HCT116 (cell line): ENCODE measurements at regions not wholly inside any gene's neighbourhood (a gene's known extent, or its start where the extent isn't known, plus 50 kb on each side); places are given as distances from the start of the nearest gene placed in this dataset.

ENCODE experiments used
- ATAC-seq: fragments of 200-7000 bp; cut with Tn5 transposase; 2 replicates; pipeline ENCODE4 v1.9.1; 2020; ENCODE audit warnings: mild to moderate bottlenecking, moderate library complexity
- BruUV-seq: library from RNA; stranded (reverse); fragments of 400-500 nt; replicated peaks from 2 replicates; lab custom pipeline; 2021; lab: Mats Ljungman, UMichigan
- CTCF ChIA-PET: fragments of 300-600 bp; sonication (Branson Sonifier 250); formaldehyde crosslinking; loops from one replicate; lab custom pipeline; 2021; ENCODE audit warnings: antibody characterized with exemption; lab: Charles Lee
- POLR2A ChIA-PET: fragments of 300-600, 350-600 bp; sonication (Branson Sonifier 250); formaldehyde crosslinking; loops from one replicate; lab custom pipeline; 2021; ENCODE audit warnings: antibody characterized with exemption; lab: Charles Lee
- RAD21 ChIA-PET, 2 experiments: fragments of 300-600 bp; sonication (Branson Sonifier 250); formaldehyde crosslinking; loops; one replicate each; lab custom pipeline; 2023; ENCODE audit warnings: low total read pairs in 2 of 2; ENCODE audit not compliant: uncharacterized antibody in 2 of 2, unreplicated experiment in 2 of 2, low non-redundant PET in 1 of 2; lab: Charles Lee
- DNase-seq: peaks from one replicate; pipeline ENCODE4 v3.0.0-alpha.2; 2010; ENCODE audit warnings: low read depth, low spot score
- H2AFZ ChIP-seq: fragments of 200-600 bp; shearing (Covaris generic), sonication (generic); 2 replicates; pipeline ENCODE4 v1.6.1; 2017; ENCODE audit warnings: low read depth, mixed run types, mixed read lengths, antibody characterized with exemption, low read length; ENCODE audit not compliant: poor library complexity, severe bottlenecking
- H3K27ac ChIP-seq: 2 replicates; pipeline ENCODE4 v1.5.1; 2012; ENCODE audit warnings: low read depth, low read length
- H3K27me3 ChIP-seq: fragments of 200-600 bp; sonication (generic); 2 replicates; pipeline ENCODE4 v1.6.1; 2016; ENCODE audit warnings: mixed run types, low read length, mixed read lengths; ENCODE audit not compliant: insufficient read depth
- H3K36me3 ChIP-seq, 2 experiments: fragments of 200-500 bp in 1 of 2; fragments of 200-600 bp in 1 of 2; sonication (Bioruptor generic) in 1 of 2; sonication (generic) in 1 of 2; 2 replicates each; pipeline versions ENCODE4 v1.5.1 to v1.6.1; 2014 to 2016; ENCODE audit warnings: low read length in 2 of 2, inconsistent platforms in 1 of 2, mixed read lengths in 1 of 2, mixed run types in 1 of 2; ENCODE audit not compliant: insufficient read depth in 2 of 2, control insufficient read depth in 1 of 2
- H3K4me1 ChIP-seq, 2 experiments: fragments of 200-600 bp in 1 of 2; sonication (generic) in 1 of 2; 2 replicates each; pipeline versions ENCODE4 v1.5.1 to v1.6.1; 2012 to 2017; ENCODE audit warnings: low read length in 2 of 2, inconsistent platforms in 1 of 2, mild to moderate bottlenecking in 1 of 2, mixed read lengths in 1 of 2, mixed run types in 1 of 2, moderate library complexity in 1 of 2; ENCODE audit not compliant: insufficient read depth in 2 of 2, control insufficient read depth in 1 of 2
- H3K4me2 ChIP-seq: fragments of 200-600 bp; sonication (generic); 2 replicates; pipeline ENCODE4 v1.6.1; 2017; ENCODE audit warnings: mixed run types, low read length, mixed read lengths
- H3K4me3 ChIP-seq, 2 experiments: fragments of 200-600 bp in 1 of 2; sonication (generic) in 1 of 2; replicated peaks in 1 of 2; 2 replicates each; pipeline ENCODE4 v1.5.1; 2011 to 2016; ENCODE audit warnings: low read length in 2 of 2, control low read depth in 1 of 2, low read depth in 1 of 2, mild to moderate bottlenecking in 1 of 2, mixed read lengths in 1 of 2, mixed run types in 1 of 2
- H3K79me2 ChIP-seq: fragments of 200-600 bp; sonication (generic); 2 replicates; pipeline ENCODE4 v1.6.1; 2017; ENCODE audit warnings: mild to moderate bottlenecking, mixed run types, low read length, moderate library complexity, mixed read lengths; ENCODE audit not compliant: insufficient read depth
- H3K9ac ChIP-seq: fragments of 200-600 bp; sonication (generic); 2 replicates; pipeline ENCODE4 v1.6.1; 2016; ENCODE audit warnings: low read length, mixed read lengths
- H3K9me2 ChIP-seq: fragments of 200-600 bp; sonication (generic), shearing (Covaris generic); 2 replicates; pipeline ENCODE4 v1.6.1; 2017; ENCODE audit warnings: mixed run types, mild to moderate bottlenecking, moderate library complexity; ENCODE audit not compliant: insufficient read depth
- H3K9me3 ChIP-seq, 2 experiments: fragments of 200-500 bp in 1 of 2; fragments of 200-600 bp in 1 of 2; sonication (Bioruptor generic) in 1 of 2; sonication (generic) in 1 of 2; 2 replicates each; pipeline ENCODE4 v1.6.1; 2014 to 2017; ENCODE audit warnings: low read length in 2 of 2, mixed read lengths in 2 of 2, inconsistent platforms in 1 of 2, low read depth in 1 of 2, mild to moderate bottlenecking in 1 of 2, mixed run types in 1 of 2, moderate library complexity in 1 of 2; ENCODE audit not compliant: control insufficient read depth in 1 of 2, insufficient read depth in 1 of 2
- H4K20me1 ChIP-seq: fragments of 200-600 bp; sonication (generic), shearing (Covaris generic); 2 replicates; pipeline ENCODE4 v1.6.1; 2017; ENCODE audit warnings: mixed run types, mild to moderate bottlenecking, moderate library complexity; ENCODE audit not compliant: insufficient read depth
- CBX3 ChIP-seq: IDR thresholded peaks from 2 replicates; pipeline ENCODE4 v1.6.1; 2012; ENCODE audit warnings: low read depth
- CEBPB ChIP-seq: IDR thresholded peaks from 2 replicates; pipeline ENCODE4 v1.6.1; 2012; ENCODE audit warnings: low read depth
- EGR1 ChIP-seq: IDR thresholded peaks from 2 replicates; pipeline ENCODE4 v1.6.1; 2012; ENCODE audit warnings: low read depth
- ELF1 ChIP-seq: IDR thresholded peaks from 2 replicates; pipeline ENCODE4 v1.6.1; 2012; ENCODE audit warnings: low read depth, borderline replicate concordance
- EZH2 ChIP-seq: fragments of 200-600 bp; sonication (generic); IDR thresholded peaks from 2 replicates; pipeline ENCODE4 v1.6.1; 2017; ENCODE audit warnings: antibody characterized with exemption, mixed run types
- JUND ChIP-seq: IDR thresholded peaks from 2 replicates; pipeline ENCODE4 v1.6.1; 2012
- POLR2A ChIP-seq: IDR thresholded peaks from 2 replicates; pipeline ENCODE4 v1.7.0; 2011; ENCODE audit warnings: borderline replicate concordance; ENCODE audit not compliant: insufficient read depth, insufficient read length; ENCODE audit errors: extremely low read depth
- SIN3A ChIP-seq: IDR thresholded peaks from 2 replicates; pipeline ENCODE4 v1.6.1; 2012; ENCODE audit warnings: low read depth
- SRF ChIP-seq: IDR thresholded peaks from 2 replicates; pipeline ENCODE4 v1.6.1; 2012; ENCODE audit warnings: low read depth
- YY1 ChIP-seq: IDR thresholded peaks from 2 replicates; pipeline ENCODE4 v1.6.1; 2011; ENCODE audit warnings: low read length, low read depth, moderate library complexity, mild to moderate bottlenecking; ENCODE audit not compliant: insufficient replicate concordance; ENCODE audit errors: extremely low read depth
- ZFX ChIP-seq: fragments of 450-650 bp; IDR thresholded peaks from 2 replicates; pipeline ENCODE4 v1.6.1; 2017
- intact Hi-C: fragments of 100-400 bp; cut with micrococcal nuclease; formaldehyde crosslinking; loops from 2 replicates; pipeline ENCODE4 v1.10.0; 2022
- TF ChIP-seq, protein P1 (sequence below): IDR thresholded peaks from 2 replicates; pipeline ENCODE4 v1.6.1; 2012
- TF ChIP-seq, protein P2 (sequence below): IDR thresholded peaks from 2 replicates; pipeline ENCODE4 v1.6.1; 2011; ENCODE audit warnings: mild to moderate bottlenecking, low read length, moderate library complexity; ENCODE audit not compliant: insufficient replicate concordance; ENCODE audit errors: extremely low read depth

DNA sequence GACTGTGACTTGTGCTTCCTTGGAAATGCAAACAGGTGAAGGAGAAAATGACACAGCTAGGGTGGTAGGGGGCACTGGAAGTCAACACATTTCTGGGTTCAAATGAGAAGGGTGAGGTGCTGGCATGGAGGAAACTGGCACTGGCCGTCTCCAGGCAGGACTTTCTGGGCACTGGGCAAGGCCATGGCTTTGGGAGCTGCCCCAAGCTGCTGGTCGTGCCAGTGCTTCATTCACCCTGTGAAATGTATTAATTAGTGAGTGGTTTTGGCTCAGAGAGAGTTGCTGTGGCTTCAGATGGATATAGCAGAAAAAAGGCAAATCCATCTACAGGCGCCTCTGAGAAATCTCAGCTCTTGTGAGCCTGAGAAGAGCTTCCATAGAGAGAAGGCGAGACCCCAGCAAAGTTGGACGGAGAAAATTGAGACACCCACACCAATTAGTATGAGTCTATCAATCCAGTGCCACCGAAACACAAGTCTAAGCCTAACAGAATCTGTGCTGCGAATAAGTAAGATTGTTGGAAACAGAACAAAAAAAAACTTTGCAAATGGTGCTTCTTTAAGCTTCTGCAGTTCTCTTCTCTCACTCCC is 202.1 kb upstream of the TNP1 start:
- Histone ChIP-seq H2AFZ (no peak overlapping the region), H3K4me3 (no peak overlapping the region), H3K27me3 (peaks cover 7% of the 10 kb centered on the region; the same call in 1 of the 2 replicates), H3K9ac (no peak overlapping the region), H4K20me1 (no peaks in the 10 kb centered on the region), H3K4me2 (no peak overlapping the region), H3K4me1 (no peaks in the 10 kb centered on the region), H3K36me3 (no peaks in the 10 kb centered on the region)
- no TSS peak for BruUV-seq
- RAD21 ChIA-PET: no interaction called here
- DNase-seq (no peak), ATAC-seq (no peak)
- intact Hi-C loops: no loop called here
- TF ChIP-seq YY1: no peak
- no peak for TF ChIP-seq ELF1
- TF ChIP-seq EGR1: no peak
- no peak for TF ChIP-seq CEBPB
- TF ChIP-seq, all 23 proteins: peak for 0
- CTCF ChIA-PET: no interaction called here
- Histone ChIP-seq H3K9me2 (no peaks in the 10 kb centered on the region), H3K27ac (no peak overlapping the region), H3K79me2 (no peaks in the 10 kb centered on the region), H3K9me3 (no peaks in the 10 kb centered on the region)
- POLR2A ChIA-PET: no interaction called here

DNA sequence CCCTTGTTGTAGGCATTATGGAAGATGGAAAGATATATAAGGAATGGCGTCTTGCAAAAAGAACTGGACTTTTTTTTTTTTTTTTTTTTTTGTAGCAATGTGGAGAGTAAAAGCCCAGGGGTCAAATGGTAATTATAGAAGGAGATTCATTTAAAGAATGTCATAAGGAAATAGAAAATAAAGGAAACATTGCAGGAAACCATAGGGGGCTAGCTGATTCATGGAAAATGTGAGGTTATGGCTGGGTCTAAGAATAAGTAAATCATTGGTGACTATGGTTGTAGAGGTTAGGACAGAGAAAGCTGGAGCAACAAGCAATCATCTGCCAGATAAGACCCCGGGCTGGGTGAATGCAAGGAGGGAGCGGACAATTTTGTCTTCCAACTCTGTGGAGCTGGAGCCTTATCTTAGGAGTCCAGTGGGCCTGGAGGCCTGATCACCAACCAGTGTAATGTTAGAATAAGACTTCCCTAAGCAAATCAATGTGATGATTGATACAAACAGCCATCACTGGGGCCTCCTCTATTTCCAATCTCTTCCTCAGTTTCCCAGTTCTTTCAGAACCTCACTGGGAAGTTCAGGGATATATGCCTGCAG is 201.2 kb upstream of the TNP1 start:
- ChIA-PET POLR2A (no interaction called here), RAD21 (no interaction called here)
- no peak overlapping the region for H3K4me3 ChIP-seq
- DNase-seq: no peak
- no peak for TF ChIP-seq EGR1
- TF ChIP-seq, protein P1, sequence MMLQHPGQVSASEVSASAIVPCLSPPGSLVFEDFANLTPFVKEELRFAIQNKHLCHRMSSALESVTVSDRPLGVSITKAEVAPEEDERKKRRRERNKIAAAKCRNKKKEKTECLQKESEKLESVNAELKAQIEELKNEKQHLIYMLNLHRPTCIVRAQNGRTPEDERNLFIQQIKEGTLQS: no peak
- TF ChIP-seq SIN3A: no peak
- no peak for TF ChIP-seq POLR2A
- TF ChIP-seq CEBPB: no peak
- TF ChIP-seq SRF: no peak
- TF ChIP-seq ELF1: no peak
- no peak for TF ChIP-seq EZH2
- TF ChIP-seq CBX3: no peak
- TF ChIP-seq ZFX: no peak
- TF ChIP-seq, protein P2, sequence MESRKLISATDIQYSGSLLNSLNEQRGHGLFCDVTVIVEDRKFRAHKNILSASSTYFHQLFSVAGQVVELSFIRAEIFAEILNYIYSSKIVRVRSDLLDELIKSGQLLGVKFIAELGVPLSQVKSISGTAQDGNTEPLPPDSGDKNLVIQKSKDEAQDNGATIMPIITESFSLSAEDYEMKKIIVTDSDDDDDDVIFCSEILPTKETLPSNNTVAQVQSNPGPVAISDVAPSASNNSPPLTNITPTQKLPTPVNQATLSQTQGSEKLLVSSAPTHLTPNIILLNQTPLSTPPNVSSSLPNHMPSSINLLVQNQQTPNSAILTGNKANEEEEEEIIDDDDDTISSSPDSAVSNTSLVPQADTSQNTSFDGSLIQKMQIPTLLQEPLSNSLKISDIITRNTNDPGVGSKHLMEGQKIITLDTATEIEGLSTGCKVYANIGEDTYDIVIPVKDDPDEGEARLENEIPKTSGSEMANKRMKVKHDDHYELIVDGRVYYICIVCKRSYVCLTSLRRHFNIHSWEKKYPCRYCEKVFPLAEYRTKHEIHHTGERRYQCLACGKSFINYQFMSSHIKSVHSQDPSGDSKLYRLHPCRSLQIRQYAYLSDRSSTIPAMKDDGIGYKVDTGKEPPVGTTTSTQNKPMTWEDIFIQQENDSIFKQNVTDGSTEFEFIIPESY: no peak
- no peak for TF ChIP-seq JUND
- TF ChIP-seq, all 23 proteins: peak for 0
- H3K4me1 ChIP-seq: no peaks in the 10 kb centered on the region
- no peak for ATAC-seq
- CTCF ChIA-PET: no interaction called here
- H3K9me3 ChIP-seq: no peaks in the 10 kb centered on the region
- no peaks in the 10 kb centered on the region for H3K9me2 ChIP-seq
- no peaks in the 10 kb centered on the region for H3K36me3 ChIP-seq
- no peaks in the 10 kb centered on the region for H3K79me2 ChIP-seq
- no TSS peak for BruUV-seq
- intact Hi-C loops: no loop called here
- no peak overlapping the region for H3K4me2 ChIP-seq
- no peak overlapping the region for H3K27ac ChIP-seq
- no peak overlapping the region for H2AFZ ChIP-seq
- H3K9ac ChIP-seq: no peak overlapping the region
- peaks cover 2% of the 10 kb centered on the region; the same call in 1 of the 2 replicates for H3K27me3 ChIP-seq
- no peaks in the 10 kb centered on the region for H4K20me1 ChIP-seq
